ENCODE measurements at regions not wholly inside any gene's neighbourhood (a gene's known extent, or its start where the extent isn't known, plus 50 kb on each side); places are given as distances from the start of the nearest gene placed in this dataset.

DNA sequence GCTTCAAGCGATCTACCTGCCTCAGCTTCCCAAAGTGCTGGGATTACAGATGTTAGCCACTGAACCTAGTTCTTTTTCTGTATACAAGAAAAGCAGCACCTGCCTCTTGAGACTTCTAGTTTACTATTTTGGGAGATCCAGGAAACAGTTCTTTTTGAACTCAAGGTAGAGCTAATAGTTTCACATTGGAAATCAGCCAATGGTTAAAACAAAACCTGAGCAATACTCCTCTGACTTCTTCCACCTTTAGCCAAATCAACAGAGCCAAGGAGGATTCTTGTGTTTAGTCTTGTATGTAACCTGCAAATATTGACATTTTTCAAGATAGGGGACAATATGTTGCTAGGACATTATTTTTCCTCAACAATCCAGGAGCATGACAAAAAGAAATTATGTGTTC, 349.4 kb downstream of the SH3GL2 start:
- Mint-ChIP-seq H3K4me3 (no peak overlapping the region), H3K36me3 (ENCODE audit: low read depth) (no peaks in the 10 kb centered on the region), H3K4me1 (no peaks in the 10 kb centered on the region), H3K27ac (no peak overlapping the region), H3K9me3 (peaks cover 6% of the 10 kb centered on the region), H3K27me3 (no peaks in the 10 kb centered on the region)
- intact Hi-C loops (cut with micrococcal nuclease) = loop anchor here (10.0 kb wide), 1 partner anchor 57 kb away; no protein-coding TSS in a partner anchor
- TF ChIP-seq, protein P1, sequence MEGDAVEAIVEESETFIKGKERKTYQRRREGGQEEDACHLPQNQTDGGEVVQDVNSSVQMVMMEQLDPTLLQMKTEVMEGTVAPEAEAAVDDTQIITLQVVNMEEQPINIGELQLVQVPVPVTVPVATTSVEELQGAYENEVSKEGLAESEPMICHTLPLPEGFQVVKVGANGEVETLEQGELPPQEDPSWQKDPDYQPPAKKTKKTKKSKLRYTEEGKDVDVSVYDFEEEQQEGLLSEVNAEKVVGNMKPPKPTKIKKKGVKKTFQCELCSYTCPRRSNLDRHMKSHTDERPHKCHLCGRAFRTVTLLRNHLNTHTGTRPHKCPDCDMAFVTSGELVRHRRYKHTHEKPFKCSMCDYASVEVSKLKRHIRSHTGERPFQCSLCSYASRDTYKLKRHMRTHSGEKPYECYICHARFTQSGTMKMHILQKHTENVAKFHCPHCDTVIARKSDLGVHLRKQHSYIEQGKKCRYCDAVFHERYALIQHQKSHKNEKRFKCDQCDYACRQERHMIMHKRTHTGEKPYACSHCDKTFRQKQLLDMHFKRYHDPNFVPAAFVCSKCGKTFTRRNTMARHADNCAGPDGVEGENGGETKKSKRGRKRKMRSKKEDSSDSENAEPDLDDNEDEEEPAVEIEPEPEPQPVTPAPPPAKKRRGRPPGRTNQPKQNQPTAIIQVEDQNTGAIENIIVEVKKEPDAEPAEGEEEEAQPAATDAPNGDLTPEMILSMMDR (IDR thresholded peaks at IDR 0.05) = no peak
- no peak for ATAC-seq (ENCODE audit: low read depth)
- POLR2A ChIA-PET = no interaction called here
- CTCF ChIA-PET = no interaction called here
- no peak for DNase-seq

DNA sequence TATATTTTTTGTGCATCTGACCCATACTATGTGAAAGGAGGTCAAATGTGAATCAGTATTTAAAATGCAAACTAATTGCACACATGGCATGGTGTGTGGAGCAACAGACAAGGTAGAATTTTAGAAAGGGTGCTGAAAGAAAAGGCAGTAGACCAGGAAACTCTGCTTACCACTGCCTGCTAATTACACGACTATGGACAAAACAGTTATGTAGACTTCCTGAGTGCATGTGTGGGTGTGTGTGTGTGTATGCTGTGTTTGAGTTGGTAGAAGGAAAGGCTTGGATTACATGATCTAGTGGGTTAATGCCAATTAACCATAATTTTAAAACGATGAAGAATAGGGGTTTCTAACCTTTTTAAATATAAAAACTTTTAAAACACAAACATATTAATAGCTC, 349.9 kb downstream of the SH3GL2 start:
- ATAC-seq (ENCODE audit: low read depth) (no peak), DNase-seq (no peak)
- H3K4me3 Mint-ChIP-seq = no peak overlapping the region
- ChIA-PET POLR2A (no interaction called here), CTCF (no interaction called here)
- H3K27ac Mint-ChIP-seq = no peak overlapping the region
- intact Hi-C loops (cut with micrococcal nuclease) = loop anchor here (10.0 kb wide), 1 partner anchor 56 kb away; no protein-coding TSS in a partner anchor
- no peaks in the 10 kb centered on the region for H3K4me1 Mint-ChIP-seq
- H3K9me3 Mint-ChIP-seq = peaks cover 6% of the 10 kb centered on the region
- H3K36me3 Mint-ChIP-seq (ENCODE audit: low read depth) = no peaks in the 10 kb centered on the region
- H3K27me3 Mint-ChIP-seq = no peaks in the 10 kb centered on the region
- TF ChIP-seq, protein P1 (IDR thresholded peaks at IDR 0.05) = no peak

DNA sequence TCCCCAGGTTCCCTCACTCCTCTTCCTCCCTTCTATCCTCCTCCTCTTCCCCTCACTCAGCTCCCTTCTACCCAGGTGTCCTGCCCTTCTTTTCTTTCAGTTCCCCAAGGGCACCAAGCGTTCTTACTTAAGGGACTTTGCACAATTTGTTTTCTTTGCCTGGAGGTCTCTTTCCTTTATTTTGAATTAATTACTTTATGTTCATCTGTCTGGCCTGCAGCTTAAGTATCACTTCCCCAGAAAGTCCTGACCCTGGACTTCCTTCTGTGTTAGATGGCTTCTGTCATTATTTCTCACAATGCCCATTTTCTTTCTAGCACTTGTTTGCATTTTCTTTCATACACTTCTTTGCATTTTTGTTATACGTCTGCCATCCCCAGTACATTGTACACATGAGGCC, 350.6 kb downstream of the SH3GL2 start:
- H3K4me1 Mint-ChIP-seq = no peaks in the 10 kb centered on the region
- ATAC-seq (ENCODE audit: low read depth) (no peak), DNase-seq (no peak)
- H3K9me3 Mint-ChIP-seq = peaks cover 6% of the 10 kb centered on the region
- POLR2A ChIA-PET = no interaction called here
- no peak overlapping the region for H3K27ac Mint-ChIP-seq
- no peaks in the 10 kb centered on the region for H3K27me3 Mint-ChIP-seq
- CTCF ChIA-PET = no interaction called here
- H3K36me3 Mint-ChIP-seq (ENCODE audit: low read depth) = no peaks in the 10 kb centered on the region
- H3K4me3 Mint-ChIP-seq = no peak overlapping the region
- TF ChIP-seq, protein P1 (IDR thresholded peaks at IDR 0.05) = no peak
- intact Hi-C loops (cut with micrococcal nuclease) = loop anchor here (10.0 kb wide), 1 partner anchor 55 kb away; no protein-coding TSS in a partner anchor

DNA sequence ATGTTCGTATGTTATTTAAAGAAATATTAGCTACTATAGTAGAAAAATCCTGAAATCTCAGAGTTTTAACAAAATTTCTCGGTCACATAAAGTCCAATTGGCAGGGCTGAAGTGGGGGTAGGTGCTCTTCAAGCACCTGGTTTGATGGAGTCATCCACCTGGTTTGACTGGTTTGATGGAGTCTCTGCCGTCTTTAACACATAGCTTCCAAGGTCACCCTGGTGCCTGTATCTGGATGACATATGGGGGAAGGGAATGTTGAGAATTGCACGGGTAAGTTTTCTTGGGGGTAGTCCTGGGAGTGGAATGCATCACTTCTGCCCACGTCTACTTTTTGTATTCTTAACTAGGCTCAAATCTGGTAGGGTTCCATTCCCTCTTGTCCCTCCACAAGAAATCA, 351.2 kb downstream of the SH3GL2 start:
- intact Hi-C loops (cut with micrococcal nuclease) = no loop called here
- Mint-ChIP-seq H3K4me1 (no peaks in the 10 kb centered on the region), H3K36me3 (ENCODE audit: low read depth) (no peaks in the 10 kb centered on the region), H3K27ac (no peak overlapping the region), H3K27me3 (no peaks in the 10 kb centered on the region), H3K9me3 (peaks cover 6% of the 10 kb centered on the region), H3K4me3 (no peak overlapping the region)
- TF ChIP-seq, protein P1 (IDR thresholded peaks at IDR 0.05) = no peak
- DNase-seq (no peak), ATAC-seq (ENCODE audit: low read depth) (no peak)
- CTCF ChIA-PET = no interaction called here
- POLR2A ChIA-PET = no interaction called here

DNA sequence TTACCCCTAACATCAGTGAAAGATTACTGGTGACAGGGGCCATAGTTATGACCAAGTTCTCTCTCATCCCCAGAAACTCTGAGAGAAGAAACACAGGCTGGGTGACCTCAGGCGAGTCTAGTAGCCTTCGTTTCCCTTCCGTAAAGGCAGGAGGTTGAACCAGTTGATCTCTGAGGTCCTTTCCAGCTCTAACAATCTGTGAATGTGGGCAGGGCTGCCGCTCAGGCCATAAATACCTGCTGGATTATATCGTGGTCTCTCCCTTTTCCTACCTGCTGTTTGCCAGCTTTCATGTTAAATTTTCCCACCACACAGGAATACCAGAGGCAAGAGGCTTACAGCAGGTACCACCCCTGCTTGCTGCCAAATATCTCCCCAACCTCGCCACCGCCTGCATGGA, 357.5 kb downstream of the SH3GL2 start:
- POLR2A ChIA-PET = no interaction called here
- DNase-seq (no peak), ATAC-seq (ENCODE audit: low read depth) (no peak)
- TF ChIP-seq, protein P1 (IDR thresholded peaks at IDR 0.05) = no peak
- CTCF ChIA-PET = no interaction called here
- Mint-ChIP-seq H3K27ac (no peak overlapping the region), H3K27me3 (no peaks in the 10 kb centered on the region), H3K36me3 (ENCODE audit: low read depth) (no peaks in the 10 kb centered on the region), H3K4me3 (no peak overlapping the region), H3K4me1 (no peaks in the 10 kb centered on the region), H3K9me3 (peaks cover 3% of the 10 kb centered on the region)
- intact Hi-C loops (cut with micrococcal nuclease) = no loop called here

Measured in activated B cell treated with CpG ODN at 0.5 μM for 24 hours (primary cell).